Pancreas (tissue), 10 donors: ENCODE measurements at regions not wholly inside any gene's neighbourhood (a gene's known extent, or its start where the extent isn't known, plus 50 kb on each side); places are given as distances from the start of the nearest gene placed in this dataset.

ENCODE experiments used
- ATAC-seq, 4 donors: fragments of 200-7000 bp; cut with Tn5 transposase; one replicate each; pipeline versions ENCODE4 v1.8.0 to v1.9.1; 2020; ENCODE audit warnings: mild to moderate bottlenecking in 4 of 4, moderate library complexity in 4 of 4
- DNase-seq, 6 donors: peaks; one replicate each; pipeline ENCODE4 v3.0.0-alpha.2; 2020
- FAIRE-seq: peaks from 2 replicates; lab custom pipeline; 2012; peaks lifted over from hg19 to GRCh38; lab: Jason Lieb, UNC
- H3K27ac ChIP-seq, 4 donors: fragments of 200-600 bp; sonication (generic); 1 replicate in 3 of 4; 2 replicates in 1 of 4; pipeline versions ENCODE4 v1.5.0 to v1.8.0; 2020
- H3K27me3 ChIP-seq, 4 donors: fragments of 200-600 bp; one replicate each; pipeline ENCODE4 v1.8.0; 2021
- H3K36me3 ChIP-seq, 3 donors: fragments of 200-600 bp; sonication (generic) in 1 of 3; one replicate each; pipeline versions ENCODE4 v1.5.0 to v1.8.0; 2020 to 2021
- H3K4me1 ChIP-seq, 3 donors: fragments of 200-600 bp; one replicate each; pipeline ENCODE4 v1.8.0; 2021
- H3K4me3 ChIP-seq, 4 donors: fragments of 200-600 bp; sonication (generic) in 2 of 4; one replicate each; pipeline versions ENCODE4 v1.5.0 to v1.8.0; 2020 to 2021
- H3K9me3 ChIP-seq, 4 donors: fragments of 200-600 bp; one replicate each; pipeline ENCODE4 v1.8.0; 2021
- WGBS, 2 donors: extraction: QIAGEN DNeasy Blood & Tissue Kit; methylation state at CpG; one replicate each; pipeline ENCODE4 v1.1.7; 2013; 5-methylcytosine and 5-hydroxymethylcytosine counted together
- intact Hi-C, 3 donors: fragments of 100-400 bp; cut with DNase I; formaldehyde crosslinking; loops; one replicate each; pipeline versions ENCODE4 v1.11.1 to v1.14.2; 2022
- TF ChIP-seq, protein P1 (sequence below), 4 donors: fragments of 200-600 bp; sonication (generic) in 3 of 4; IDR thresholded peaks; one replicate each; pipeline versions ENCODE4 v1.5.0 to v1.8.0; 2021; ENCODE audit warnings: antibody characterized with exemption in 4 of 4
- donor health status: healthy with polysubstance abuse.
- donor health status: DM: no; HTN: no; CAD: no; lungs with moderate emphysema.
- donor health status: DM: no; HTN: no; CAD: no.
- donor health status: control.
- donor health status: control.
- donor health status: Bipolar disorder and iron deficiency.
- donor health status: DM: yes; HTN: yes; CAD: no.
- donor health status: DM: no; HTN: no; CAD: no.
- donor health status: DM: no; HTN: no; CAD: no.
- donor health status: DM: yes; HTN: yes; CAD: no.

DNA sequence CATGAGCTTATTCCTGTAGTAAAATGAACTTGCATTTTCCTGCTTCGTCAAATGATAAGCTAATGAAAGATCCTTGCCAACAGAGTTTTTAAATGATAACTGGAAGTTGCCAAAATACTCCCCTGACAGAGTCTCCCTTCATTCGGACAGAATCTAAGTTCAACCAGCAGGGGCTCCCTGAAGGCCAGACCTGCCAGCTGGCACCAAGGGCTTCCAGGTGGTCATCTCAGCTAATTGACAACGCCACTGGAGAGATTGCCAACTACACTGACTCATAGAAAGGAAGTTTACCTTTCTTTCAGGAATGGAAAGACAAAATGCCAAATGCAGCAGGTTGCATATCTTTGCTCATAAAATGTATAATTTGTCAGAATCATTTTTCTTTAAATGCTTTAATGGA lies 462.8 kb downstream of the GXYLT1 start:
- no peak for DNase-seq

DNA sequence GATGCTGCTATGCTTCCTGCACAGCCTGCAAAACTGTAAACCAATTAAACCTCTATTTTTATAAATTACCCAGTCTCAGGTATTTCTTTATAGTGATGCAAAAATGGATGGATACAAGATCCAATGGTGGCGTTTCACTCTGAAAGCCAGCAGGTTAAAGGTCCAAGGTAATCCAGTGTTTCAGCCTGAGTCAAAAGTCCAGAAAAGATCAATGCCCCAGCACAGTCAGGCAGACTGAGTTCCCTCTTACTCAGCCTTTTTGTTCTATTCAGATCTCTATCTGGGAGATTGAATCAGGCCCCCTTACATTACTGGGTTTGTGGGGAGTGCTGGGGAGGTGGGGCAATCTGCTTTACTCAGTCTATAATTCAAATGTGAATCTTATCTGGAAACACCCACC lies 464.5 kb downstream of the GXYLT1 start:
- H3K9me3 ChIP-seq = no peaks in the 10 kb centered on the region
- no peak overlapping the region for H3K4me3 ChIP-seq
- TF ChIP-seq, protein P1, sequence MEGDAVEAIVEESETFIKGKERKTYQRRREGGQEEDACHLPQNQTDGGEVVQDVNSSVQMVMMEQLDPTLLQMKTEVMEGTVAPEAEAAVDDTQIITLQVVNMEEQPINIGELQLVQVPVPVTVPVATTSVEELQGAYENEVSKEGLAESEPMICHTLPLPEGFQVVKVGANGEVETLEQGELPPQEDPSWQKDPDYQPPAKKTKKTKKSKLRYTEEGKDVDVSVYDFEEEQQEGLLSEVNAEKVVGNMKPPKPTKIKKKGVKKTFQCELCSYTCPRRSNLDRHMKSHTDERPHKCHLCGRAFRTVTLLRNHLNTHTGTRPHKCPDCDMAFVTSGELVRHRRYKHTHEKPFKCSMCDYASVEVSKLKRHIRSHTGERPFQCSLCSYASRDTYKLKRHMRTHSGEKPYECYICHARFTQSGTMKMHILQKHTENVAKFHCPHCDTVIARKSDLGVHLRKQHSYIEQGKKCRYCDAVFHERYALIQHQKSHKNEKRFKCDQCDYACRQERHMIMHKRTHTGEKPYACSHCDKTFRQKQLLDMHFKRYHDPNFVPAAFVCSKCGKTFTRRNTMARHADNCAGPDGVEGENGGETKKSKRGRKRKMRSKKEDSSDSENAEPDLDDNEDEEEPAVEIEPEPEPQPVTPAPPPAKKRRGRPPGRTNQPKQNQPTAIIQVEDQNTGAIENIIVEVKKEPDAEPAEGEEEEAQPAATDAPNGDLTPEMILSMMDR (IDR thresholded peaks at IDR 0.05) = no peak
- no peaks in the 10 kb centered on the region for H3K36me3 ChIP-seq
- H3K4me1 ChIP-seq = no peaks in the 10 kb centered on the region
- no peaks in the 10 kb centered on the region for H3K27me3 ChIP-seq
- WGBS, 2 donors = 31 to 39% methylated on average over 1 of the region's 1 CpG
- no peak overlapping the region for H3K27ac ChIP-seq
- no peak for DNase-seq
- intact Hi-C loops = no loop called here
- no peak for FAIRE-seq
- ATAC-seq = no peak

More for the DNA sequence above, 462.8 kb downstream of the GXYLT1 start:
- intact Hi-C loops = no loop called here
- FAIRE-seq = no peak
- no peak overlapping the region for H3K27ac ChIP-seq
- H3K4me3 ChIP-seq = no peak overlapping the region
- 32 to 38% methylated on average over 3 of the region's 3 CpGs for WGBS, 2 donors
- no peak for ATAC-seq
- no peaks in the 10 kb centered on the region for H3K4me1 ChIP-seq
- no peaks in the 10 kb centered on the region for H3K27me3 ChIP-seq
- TF ChIP-seq, protein P1 (IDR thresholded peaks at IDR 0.05) = no peak
- no peaks in the 10 kb centered on the region for H3K36me3 ChIP-seq
- no peaks in the 10 kb centered on the region for H3K9me3 ChIP-seq

DNA sequence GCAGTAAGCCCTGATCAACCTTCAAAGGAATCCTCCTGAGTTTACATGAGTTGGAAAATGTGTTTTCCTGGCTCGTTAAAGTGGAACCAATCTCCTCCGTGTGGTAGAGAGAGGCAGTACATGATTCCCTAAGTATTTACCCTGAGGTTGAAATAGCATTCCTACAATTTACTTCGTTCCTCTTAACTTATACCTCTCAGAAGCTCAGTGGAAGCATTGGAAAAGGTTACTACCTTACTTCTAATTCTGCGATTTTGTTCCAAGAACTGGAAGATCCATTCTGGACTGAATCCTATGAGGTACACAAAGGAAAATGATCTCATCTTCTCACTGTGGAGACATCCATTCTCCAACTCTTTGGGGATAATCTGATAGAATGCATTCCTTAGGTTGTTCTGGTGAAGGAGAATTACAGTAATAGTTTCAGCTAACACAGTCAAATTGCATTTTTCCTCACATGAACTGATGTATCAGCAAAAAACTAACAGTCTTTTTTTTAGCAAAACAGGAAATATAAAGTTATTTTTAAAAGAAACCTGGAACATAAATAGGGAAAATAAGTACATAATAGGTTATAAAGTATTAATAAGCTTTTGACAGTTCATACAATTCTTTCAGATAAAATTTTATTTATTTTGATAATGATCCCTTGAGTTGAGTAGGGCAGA lies 475.6 kb downstream of the PDZRN4 start:
- 11 to 18% methylated on average over 4 of the region's 4 CpGs for WGBS, 2 donors
- intact Hi-C loops = no loop called here
- FAIRE-seq = no peak

DNA sequence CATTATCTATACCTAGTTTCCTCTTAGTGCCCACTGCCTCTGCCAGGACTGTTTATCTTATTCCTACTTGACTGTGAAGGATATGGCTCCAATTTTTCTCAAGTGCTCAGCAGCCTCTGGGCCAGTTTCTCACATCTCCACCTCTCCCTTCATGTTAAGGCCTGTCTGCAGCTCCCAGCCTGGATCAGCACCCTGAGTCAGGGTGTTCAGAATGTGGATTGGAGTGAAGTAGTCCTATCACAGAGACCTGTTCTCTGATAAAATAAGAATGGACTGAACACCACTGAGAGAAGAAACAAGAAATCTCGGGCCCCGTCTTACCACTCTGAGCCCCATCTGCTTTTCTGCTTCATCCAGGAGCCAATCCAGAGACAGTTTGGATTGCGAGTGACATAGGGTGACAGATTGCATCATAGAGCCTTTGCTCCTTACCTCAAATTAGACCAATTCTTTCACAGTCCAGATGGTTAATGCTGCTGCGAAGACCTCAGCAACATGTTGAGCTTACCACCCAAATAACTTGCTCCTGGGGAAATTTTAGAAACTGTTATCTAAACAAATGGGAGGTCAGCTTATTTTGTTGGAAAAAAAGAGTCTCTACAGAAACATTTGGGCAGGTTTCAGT lies 473.1 kb downstream of the PDZRN4 start:
- FAIRE-seq (no peak), ATAC-seq (no peak), DNase-seq (no peak)
- Histone ChIP-seq H3K4me1 (no peaks in the 10 kb centered on the region), H3K27ac (no peak overlapping the region), H3K27me3 (no peaks in the 10 kb centered on the region), H3K9me3 (no peaks in the 10 kb centered on the region), H3K36me3 (no peaks in the 10 kb centered on the region), H3K4me3 (no peak overlapping the region)
- intact Hi-C loops = no loop called here
- WGBS, 2 donors = 70 to 78% methylated on average over 4 of the region's 4 CpGs
- TF ChIP-seq, protein P1 (IDR thresholded peaks at IDR 0.05) = no peak

More for the DNA sequence above, 475.6 kb downstream of the PDZRN4 start:
- H3K9me3 ChIP-seq = no peaks in the 10 kb centered on the region
- TF ChIP-seq, protein P1 (IDR thresholded peaks at IDR 0.05) = peak in 2 of 4 donors; percentile 24 to 33
- no peaks in the 10 kb centered on the region for H3K36me3 ChIP-seq
- H3K27ac ChIP-seq = no peak overlapping the region
- no peaks in the 10 kb centered on the region for H3K4me1 ChIP-seq
- peak in 3 of 4 donors; percentile 45 to 49 (median 46) for ATAC-seq
- H3K4me3 ChIP-seq = no peak overlapping the region
- no peaks in the 10 kb centered on the region for H3K27me3 ChIP-seq
- DNase-seq = no peak

DNA sequence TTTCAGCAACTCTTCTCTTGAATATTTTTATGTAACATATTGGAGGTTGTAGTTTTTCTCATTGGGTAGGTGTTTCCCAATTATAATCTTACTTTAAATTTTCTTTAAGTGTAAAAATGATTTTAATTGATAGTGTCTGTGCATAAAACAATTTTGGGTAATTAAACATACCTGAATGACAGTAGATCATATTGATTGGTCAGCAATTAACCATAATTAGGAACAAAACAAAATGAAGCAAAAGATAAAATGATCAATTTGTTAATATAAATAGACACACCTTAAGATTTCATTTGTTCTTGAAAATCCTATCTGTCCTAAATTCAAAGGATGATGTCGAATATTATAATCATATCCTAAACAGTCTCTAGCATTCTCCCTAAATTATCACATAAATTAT lies 468.3 kb downstream of the PDZRN4 start:
- no peaks in the 10 kb centered on the region for H3K27me3 ChIP-seq
- H3K27ac ChIP-seq = no peak overlapping the region
- no peaks in the 10 kb centered on the region for H3K4me1 ChIP-seq
- TF ChIP-seq, protein P1 (IDR thresholded peaks at IDR 0.05) = no peak
- no peak overlapping the region for H3K4me3 ChIP-seq
- FAIRE-seq (no peak), ATAC-seq (no peak), DNase-seq (no peak)
- H3K36me3 ChIP-seq = no peaks in the 10 kb centered on the region
- intact Hi-C loops = no loop called here
- 66 to 71% methylated on average over 1 of the region's 1 CpG for WGBS, 2 donors
- no peaks in the 10 kb centered on the region for H3K9me3 ChIP-seq
